ENCODE measurements at regions not wholly inside any gene's neighbourhood (a gene's known extent, or its start where the extent isn't known, plus 50 kb on each side); places are given as distances from the start of the nearest gene placed in this dataset.

DNA sequence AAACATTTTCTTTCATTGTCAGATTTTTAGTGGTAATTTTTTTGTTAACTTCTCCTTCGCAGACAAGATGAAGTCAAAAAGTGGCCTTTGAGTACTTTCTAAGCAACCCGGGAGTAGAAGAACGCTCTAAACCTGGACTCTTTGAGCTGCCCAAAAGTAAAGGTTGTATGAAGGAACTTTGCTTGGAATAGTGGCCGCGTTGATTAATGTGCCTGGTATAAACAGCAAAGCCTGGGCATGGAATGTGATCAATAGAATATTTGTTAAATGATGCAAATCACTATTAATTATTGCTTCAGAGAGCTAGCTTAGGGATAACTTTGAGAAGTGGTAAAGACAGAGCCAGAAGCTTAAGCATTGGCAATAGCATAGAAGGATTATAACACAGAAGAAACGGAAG, 475.1 kb upstream of the ANKRD30A start (continued):
- TF ChIP-seq SRF (IDR thresholded peaks at IDR 0.05; ENCODE audit: low read depth): no peak

DNA sequence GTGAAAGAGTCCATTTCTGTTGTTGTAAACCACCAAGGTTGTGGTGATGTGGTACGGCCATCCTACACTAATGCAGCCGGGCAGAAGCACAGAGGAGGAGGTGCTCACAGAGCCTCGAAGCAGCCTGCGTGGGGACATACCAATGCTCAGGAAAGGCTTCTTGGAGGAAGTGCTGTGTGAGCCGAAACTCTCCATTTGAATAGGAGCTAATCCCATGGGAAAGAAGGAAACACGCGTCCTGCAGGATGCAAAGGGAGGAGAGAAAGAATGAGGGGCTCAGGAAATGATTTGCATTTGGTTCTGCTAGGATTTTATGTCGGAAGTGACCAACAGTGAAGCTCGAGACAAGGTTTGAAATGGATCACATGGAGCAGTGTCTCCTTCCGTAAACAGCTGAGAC, 477.9 kb upstream of the ANKRD30A start:
- no TSS peak for BruUV-seq (replicated peaks)
- H3K9ac ChIP-seq (ENCODE audit: low read length): no peak overlapping the region
- H4K20me1 ChIP-seq (ENCODE audit: insufficient read depth): no peaks in the 10 kb centered on the region
- H3K4me1 ChIP-seq (ENCODE audit: control insufficient read depth in 1 of 2, insufficient read depth in 2 of 2, low read length in 2 of 2): no peaks in the 10 kb centered on the region
- H3K36me3 ChIP-seq (ENCODE audit: control insufficient read depth in 1 of 2, insufficient read depth in 2 of 2, low read length in 2 of 2): no peaks in the 10 kb centered on the region
- H3K9me2 ChIP-seq (ENCODE audit: insufficient read depth): no peaks in the 10 kb centered on the region
- H3K27me3 ChIP-seq (ENCODE audit: insufficient read depth, low read length): no peaks in the 10 kb centered on the region
- H3K79me2 ChIP-seq (ENCODE audit: insufficient read depth, low read length): no peaks in the 10 kb centered on the region
- ChIA-PET RAD21 (ENCODE audit: low non-redundant PET in 1 of 2, low total read pairs in 2 of 2, uncharacterized antibody in 2 of 2, unreplicated experiment in 2 of 2) (no interaction called here), POLR2A (no interaction called here), CTCF (no interaction called here)
- no peak for TF ChIP-seq JUND (IDR thresholded peaks at IDR 0.05)
- TF ChIP-seq, protein P1, sequence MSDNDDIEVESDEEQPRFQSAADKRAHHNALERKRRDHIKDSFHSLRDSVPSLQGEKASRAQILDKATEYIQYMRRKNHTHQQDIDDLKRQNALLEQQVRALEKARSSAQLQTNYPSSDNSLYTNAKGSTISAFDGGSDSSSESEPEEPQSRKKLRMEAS (IDR thresholded peaks at IDR 0.05): no peak
- TF ChIP-seq RAD21 (IDR thresholded peaks at IDR 0.05; ENCODE audit: low read depth): no peak
- TF ChIP-seq, protein P2, sequence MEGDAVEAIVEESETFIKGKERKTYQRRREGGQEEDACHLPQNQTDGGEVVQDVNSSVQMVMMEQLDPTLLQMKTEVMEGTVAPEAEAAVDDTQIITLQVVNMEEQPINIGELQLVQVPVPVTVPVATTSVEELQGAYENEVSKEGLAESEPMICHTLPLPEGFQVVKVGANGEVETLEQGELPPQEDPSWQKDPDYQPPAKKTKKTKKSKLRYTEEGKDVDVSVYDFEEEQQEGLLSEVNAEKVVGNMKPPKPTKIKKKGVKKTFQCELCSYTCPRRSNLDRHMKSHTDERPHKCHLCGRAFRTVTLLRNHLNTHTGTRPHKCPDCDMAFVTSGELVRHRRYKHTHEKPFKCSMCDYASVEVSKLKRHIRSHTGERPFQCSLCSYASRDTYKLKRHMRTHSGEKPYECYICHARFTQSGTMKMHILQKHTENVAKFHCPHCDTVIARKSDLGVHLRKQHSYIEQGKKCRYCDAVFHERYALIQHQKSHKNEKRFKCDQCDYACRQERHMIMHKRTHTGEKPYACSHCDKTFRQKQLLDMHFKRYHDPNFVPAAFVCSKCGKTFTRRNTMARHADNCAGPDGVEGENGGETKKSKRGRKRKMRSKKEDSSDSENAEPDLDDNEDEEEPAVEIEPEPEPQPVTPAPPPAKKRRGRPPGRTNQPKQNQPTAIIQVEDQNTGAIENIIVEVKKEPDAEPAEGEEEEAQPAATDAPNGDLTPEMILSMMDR (IDR thresholded peaks at IDR 0.05 in 2 of 3, conservative IDR thresholded peaks at IDR 0.05 in 1 of 3; ENCODE audit: borderline replicate concordance in 1 of 3, insufficient read depth in 1 of 3, low read depth in 2 of 3, low read length in 2 of 3): no peak
- TF ChIP-seq SRF (IDR thresholded peaks at IDR 0.05; ENCODE audit: low read depth): no peak
- no peak for TF ChIP-seq EGR1 (IDR thresholded peaks at IDR 0.05; ENCODE audit: low read depth)
- no peak for TF ChIP-seq ZNF274 (IDR thresholded peaks at IDR 0.05; ENCODE audit: low read depth, low read length)
- no peak for TF ChIP-seq SIN3A (IDR thresholded peaks at IDR 0.05; ENCODE audit: low read depth)
- TF ChIP-seq EZH2phosphoT487 (IDR thresholded peaks at IDR 0.05; ENCODE audit: borderline replicate concordance): no peak
- no peak for TF ChIP-seq CBX3 (IDR thresholded peaks at IDR 0.05; ENCODE audit: low read depth)
- TF ChIP-seq SP1 (IDR thresholded peaks at IDR 0.05; ENCODE audit: low read depth): no peak
- no peak for TF ChIP-seq POLR2A (IDR thresholded peaks at IDR 0.05; ENCODE audit: borderline replicate concordance, extremely low read depth, insufficient read depth, insufficient read length)
- TF ChIP-seq POLR2AphosphoS5 (IDR thresholded peaks at IDR 0.05; ENCODE audit: low read depth, low read length): no peak
- TF ChIP-seq, protein P3, sequence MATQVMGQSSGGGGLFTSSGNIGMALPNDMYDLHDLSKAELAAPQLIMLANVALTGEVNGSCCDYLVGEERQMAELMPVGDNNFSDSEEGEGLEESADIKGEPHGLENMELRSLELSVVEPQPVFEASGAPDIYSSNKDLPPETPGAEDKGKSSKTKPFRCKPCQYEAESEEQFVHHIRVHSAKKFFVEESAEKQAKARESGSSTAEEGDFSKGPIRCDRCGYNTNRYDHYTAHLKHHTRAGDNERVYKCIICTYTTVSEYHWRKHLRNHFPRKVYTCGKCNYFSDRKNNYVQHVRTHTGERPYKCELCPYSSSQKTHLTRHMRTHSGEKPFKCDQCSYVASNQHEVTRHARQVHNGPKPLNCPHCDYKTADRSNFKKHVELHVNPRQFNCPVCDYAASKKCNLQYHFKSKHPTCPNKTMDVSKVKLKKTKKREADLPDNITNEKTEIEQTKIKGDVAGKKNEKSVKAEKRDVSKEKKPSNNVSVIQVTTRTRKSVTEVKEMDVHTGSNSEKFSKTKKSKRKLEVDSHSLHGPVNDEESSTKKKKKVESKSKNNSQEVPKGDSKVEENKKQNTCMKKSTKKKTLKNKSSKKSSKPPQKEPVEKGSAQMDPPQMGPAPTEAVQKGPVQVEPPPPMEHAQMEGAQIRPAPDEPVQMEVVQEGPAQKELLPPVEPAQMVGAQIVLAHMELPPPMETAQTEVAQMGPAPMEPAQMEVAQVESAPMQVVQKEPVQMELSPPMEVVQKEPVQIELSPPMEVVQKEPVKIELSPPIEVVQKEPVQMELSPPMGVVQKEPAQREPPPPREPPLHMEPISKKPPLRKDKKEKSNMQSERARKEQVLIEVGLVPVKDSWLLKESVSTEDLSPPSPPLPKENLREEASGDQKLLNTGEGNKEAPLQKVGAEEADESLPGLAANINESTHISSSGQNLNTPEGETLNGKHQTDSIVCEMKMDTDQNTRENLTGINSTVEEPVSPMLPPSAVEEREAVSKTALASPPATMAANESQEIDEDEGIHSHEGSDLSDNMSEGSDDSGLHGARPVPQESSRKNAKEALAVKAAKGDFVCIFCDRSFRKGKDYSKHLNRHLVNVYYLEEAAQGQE (IDR thresholded peaks at IDR 0.05; ENCODE audit: low read depth): no peak
- ATAC-seq (no peak), DNase-seq (ENCODE audit: low read depth, low spot score) (no peak)
- no peak overlapping the region for H2AFZ ChIP-seq (ENCODE audit: low read depth, low read length, poor library complexity, severe bottlenecking)
- intact Hi-C loops (cut with micrococcal nuclease): no loop called here
- no peak overlapping the region for H3K4me3 ChIP-seq (replicated peaks in 1 of 2; ENCODE audit: low read depth in 1 of 2, low read length in 2 of 2)
- peaks cover 8 to 26% of the 10 kb centered on the region in 2 experiments; a peak in 2 of 4 replicates for H3K9me3 ChIP-seq (ENCODE audit: control insufficient read depth in 1 of 2, insufficient read depth in 1 of 2, low read depth in 1 of 2, low read length in 2 of 2)
- H3K27ac ChIP-seq (ENCODE audit: low read depth, low read length): no peak overlapping the region
- H3K4me2 ChIP-seq (ENCODE audit: low read length): no peak overlapping the region
